HG03520 (cell line): ENCODE measurements at regions not wholly inside any gene's neighbourhood (a gene's known extent, or its start where the extent isn't known, plus 50 kb on each side); places are given as distances from the start of the nearest gene placed in this dataset.
"Not testable (repeated sequence)": the region's sequence is repeated elsewhere in the genome, so short reads cannot be mapped to it uniquely, and the experiment has no call there.

Source experiments
- ATAC-seq: cut with Tn5 transposase; IDR thresholded peaks from one replicate; pipeline ENCODE4 v1.9.1; 2021; ENCODE audit warnings: mild to moderate bottlenecking, moderate library complexity; ENCODE audit not compliant: unreplicated experiment

DNA sequence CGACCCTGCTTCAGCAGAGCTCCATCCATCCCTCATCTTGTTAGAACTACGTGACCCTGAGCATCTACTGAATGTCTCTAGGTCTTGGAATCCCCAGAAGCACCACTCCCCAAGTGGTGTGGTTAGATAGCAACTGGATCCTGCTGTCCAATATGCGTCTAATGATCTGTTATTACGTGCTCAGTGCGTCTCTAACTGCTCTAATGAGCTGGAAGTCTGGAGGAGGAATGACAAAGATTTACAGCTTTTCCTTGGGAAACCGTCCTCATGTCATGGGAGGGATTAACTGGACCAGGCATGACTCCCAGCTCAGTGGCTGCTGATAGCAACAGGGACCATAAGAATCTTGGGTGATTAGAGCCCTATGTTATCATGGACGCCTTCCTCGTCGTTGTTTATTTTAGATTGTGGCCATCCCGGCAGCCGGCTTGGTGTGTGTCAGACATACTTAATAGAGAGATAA lies 150.9 kb downstream of the HS3ST3B1 start:
- no peak for ATAC-seq

DNA sequence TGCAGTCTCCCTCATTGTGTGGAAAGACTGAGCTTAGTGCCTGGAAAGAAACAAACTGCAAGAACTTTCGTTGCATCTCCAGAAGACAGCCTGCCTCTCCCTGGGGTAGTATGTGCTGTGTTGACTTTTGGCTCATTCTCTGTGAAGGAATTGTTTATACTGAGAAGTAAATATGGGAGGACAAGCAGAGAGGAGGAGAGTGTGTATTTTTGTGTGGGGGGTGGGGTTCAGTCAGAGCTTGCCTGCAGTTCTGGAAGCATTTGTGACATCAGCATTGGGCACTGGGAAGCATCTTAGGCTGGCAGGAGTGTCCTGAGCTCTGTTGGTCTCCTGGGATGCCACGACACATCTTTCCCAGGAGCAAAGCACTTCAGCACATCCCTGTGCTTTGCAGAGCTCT lies 147.9 kb downstream of the HS3ST3B1 start:
- no peak for ATAC-seq

DNA sequence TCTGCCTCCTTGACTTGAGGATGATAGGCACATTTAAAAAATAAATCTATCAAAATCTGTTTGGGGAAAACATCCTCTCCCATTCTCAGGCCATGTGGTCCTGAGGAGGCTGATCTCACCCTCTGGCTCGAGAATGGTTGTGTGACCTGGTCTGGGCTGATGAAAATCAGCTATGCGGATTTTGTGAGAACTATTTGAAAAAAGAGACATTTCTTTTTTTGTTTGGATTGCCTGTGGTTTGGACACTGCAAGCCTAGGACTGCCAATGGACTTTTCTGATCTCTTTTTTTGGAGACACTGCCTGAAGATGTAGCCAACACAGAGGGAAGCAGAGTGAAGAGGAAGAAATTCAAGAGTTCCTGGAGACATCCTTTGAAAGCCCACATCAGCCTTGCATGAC lies 145.9 kb downstream of the HS3ST3B1 start:
- ATAC-seq: no peak

DNA sequence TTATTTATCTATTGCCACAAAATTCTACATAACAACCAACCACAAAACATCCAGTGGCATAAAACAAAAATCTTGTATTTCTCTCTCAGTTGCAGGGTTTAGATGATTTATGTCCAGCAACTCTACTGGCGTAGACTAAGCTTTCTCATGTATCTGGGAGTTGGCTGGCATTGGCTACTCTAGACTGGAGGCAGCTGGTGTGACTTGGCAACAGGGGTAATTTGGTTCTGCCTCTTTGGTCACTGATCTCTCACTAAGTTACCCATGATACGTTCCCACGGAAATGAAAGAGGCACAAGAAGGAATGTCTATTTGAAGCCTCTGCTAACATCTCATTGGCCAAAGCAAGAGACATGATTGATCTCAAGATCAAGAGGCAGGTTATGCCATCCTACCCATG lies 144.0 kb downstream of the HS3ST3B1 start:
- ATAC-seq: no peak

DNA sequence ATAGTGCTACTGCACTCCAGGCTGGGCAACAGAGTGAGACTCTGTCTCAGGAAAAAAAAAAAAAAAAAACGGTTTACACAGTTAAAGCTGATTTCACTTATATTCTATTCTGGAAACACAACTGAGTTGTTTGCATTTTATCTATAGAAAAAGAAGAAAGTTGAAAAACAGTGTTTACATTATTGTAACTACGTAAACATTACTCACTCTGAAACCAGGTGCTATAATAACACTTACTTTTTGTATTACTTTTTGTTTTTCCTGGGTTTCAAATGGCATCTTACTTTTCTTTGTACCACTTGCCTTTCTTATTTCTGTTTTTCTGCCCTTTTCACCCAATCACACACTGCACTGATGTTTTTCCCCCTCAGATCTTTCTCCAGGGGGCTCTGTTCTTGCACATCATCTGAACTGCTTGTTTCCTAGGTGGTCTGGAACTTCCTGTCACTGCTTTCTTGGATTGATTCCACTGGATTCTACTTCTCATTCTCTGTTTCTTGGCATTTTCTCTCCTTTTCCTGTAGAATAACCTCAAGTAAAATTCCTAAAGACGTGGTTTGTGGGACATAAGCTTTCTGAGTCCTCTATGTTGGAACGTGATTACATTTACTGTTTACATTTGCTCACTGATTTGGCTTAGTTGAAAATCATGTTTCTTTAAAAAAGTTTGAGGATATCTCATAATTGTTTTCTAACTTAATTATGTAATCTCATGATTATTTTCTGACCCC lies 142.1 kb downstream of the HS3ST3B1 start:
- no peak for ATAC-seq

DNA sequence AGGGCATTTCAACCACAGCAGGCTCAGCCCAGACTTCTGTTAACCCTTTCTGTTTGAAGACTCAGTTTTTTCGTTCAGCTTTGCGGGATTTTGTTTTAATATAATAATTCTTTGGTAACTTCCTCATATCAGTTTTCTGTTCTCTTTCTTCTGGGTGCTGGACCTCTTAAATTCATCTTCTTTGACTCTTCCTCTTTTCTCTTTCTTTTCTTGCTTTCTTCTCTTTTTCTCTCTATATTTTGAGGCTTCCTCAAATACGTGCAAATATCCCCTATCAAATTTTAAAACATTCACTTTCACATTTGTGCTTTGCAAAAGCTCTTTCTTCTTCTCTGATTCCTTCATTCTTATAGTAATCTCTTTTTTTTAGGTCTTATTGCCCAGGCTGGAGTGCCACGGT lies 136.3 kb downstream of the HS3ST3B1 start:
- ATAC-seq: no peak

DNA sequence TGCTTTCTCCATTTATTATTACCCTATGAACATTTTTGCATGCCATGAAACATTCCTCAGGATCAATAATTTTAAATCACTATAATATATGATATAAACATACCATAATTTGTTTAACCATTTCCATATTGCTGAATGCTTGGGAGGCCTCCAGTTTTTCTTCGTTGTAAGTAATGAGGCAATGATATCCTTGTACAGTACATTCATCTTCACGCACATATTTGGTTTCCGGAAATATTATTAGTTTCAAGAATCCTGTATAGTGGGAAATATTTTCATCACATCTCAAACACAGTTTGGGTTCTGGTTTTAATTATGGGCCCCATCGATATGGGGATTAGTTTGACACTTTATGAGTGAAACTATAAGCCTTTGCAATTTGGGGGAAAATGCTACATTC lies 135.4 kb downstream of the HS3ST3B1 start:
- no peak for ATAC-seq

DNA sequence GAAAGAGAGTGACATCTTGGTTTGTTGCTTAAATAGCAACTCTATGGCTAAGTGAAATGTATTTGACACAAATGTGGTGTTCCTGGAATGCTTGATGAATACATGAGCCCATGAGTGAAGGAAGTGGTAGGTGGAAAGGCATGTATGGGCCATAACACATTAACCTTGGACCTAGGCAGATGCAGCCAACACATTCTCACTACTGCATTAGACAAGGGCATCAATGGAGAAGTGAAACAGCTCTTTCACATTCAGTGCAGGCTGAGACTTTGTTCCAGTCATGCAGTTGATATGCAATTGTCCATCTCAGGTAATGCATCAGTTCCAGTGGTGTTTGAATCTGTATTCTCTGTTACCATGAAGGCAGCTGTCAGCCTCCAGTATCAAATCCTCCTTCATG lies 133.6 kb downstream of the HS3ST3B1 start:
- peak; percentile 90 for ATAC-seq

DNA sequence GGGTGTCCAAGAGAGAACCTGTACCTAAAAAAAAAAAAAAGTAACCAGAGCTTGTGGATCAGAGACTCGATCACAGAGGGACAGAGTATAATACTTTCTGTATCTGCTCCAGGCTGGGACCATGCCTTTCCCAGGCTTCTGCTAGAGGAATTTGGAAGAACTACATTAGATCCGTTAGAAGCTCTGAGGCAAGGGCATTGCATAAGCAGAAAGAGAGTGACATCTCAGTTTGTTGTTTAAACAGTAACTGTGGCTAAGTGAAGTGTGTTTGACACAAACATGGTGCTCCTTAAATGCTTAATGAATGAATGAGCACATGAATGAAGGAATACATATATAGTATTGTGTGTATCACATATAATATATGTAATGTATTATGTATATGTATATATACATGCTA lies 131.2 kb downstream of the HS3ST3B1 start:
- ATAC-seq: no peak

DNA sequence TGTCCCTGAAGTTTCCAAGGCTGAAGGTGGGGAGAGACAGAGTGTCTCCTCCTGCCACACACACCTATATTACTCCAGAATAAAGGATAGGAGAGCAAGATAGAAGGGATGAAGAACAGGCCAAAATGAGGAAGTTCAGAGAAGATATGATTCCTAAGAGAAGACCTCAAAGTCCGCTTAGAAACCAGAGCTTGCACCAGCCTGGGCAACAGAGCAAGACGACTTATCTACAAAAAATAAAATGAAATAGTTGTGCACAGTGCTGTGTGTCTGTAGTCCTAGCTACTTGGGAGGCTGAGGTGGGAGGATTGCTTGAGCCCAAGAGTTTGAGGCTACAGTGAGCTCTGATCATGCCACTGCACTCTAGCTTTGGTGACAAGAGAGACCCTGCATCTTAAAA lies 128.2 kb downstream of the HS3ST3B1 start:
- ATAC-seq: no peak

DNA sequence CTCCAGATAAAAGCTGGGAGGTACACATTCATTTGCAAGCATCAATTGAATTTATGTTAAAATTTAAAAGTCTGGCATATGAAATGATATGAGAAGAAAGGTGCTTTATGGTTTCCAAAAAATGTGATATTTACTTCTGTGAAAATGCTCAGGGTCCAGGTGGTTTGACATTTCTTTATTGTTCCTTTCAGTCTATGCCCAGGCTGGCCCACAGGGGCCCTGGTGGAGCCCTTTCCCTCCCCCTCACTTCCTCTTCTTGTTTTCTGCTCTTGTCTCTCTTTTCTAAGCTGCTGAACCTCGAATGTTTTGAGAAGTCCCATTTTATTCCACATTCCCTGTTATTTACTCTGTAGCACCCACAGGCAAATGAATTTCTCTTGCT lies 127.8 kb downstream of the HS3ST3B1 start:
- ATAC-seq: no peak

DNA sequence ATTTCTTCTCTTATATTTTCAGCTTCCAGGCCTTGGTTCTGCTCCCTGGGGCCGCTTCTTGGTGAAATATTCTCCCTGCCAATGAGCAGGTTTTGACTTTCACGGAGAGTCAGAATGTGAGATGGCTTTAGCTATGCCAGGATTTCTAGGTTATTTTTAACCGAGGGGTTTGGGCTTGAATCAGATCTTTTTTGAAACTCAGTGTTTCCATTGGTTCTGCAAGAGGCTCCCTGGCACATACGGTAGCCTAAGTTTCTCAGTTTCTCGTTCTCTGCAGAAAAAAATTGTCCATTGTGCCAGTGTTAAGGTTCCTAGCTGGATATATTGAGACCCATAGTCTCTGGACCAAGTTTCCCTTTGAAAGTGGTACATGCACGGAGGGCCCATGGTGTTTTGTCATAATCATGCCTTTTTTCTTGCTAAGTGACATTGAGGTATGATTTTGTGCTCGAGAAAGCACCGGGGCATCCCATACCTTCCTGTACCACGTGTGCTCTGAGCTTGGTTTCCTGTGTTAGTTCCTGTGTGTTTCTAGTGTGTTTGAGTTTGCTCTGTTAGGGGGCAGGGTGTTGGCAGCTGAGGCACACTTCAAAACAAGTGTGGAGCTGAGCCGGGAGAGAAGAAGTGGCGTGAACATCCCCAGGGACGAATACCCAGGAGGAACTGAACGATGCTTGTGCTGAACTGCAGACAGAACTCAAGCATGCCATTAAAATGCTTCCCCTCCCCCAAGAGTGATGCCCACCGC lies 127.2 kb downstream of the HS3ST3B1 start:
- peak; percentile 74 for ATAC-seq

DNA sequence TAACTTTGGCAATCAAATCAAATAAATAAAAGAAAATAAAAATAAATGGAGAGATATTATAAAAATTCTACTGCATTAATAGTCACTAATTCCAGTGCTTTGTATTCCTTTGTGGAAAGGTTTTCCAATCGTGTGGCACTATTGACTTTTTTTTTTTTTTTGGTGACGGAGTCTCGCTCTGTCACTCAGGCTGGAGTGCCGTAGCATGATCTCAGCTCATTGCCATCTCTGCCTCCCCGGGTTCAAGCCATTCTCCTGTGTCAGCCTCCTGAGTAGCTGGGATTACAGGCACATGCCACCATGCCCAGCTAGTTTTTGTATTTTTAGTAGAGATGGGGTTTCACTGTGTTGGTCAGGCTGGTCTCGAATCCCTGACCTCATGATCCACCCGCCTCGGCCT lies 122.3 kb downstream of the HS3ST3B1 start:
- ATAC-seq: not testable (repeated sequence)

DNA sequence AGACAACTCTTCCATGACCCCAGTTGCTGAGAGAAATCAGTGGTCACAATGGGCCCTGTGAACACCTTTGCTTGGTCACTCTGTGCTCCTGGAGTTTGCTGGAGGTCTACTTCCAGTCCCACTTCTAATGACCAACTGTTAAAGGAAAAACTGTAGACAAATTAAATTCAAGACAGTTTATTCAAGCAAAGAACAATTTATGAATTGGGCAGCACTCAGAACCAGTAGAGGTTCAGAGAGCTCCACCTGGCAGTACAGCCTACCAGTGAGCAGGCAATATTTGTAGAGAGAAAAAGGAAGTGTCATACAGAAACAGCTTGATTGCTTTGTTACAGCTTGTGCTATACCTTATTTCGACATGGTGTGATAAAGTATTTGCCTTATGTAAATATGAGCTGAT lies 116.5 kb downstream of the HS3ST3B1 start:
- ATAC-seq: no peak

DNA sequence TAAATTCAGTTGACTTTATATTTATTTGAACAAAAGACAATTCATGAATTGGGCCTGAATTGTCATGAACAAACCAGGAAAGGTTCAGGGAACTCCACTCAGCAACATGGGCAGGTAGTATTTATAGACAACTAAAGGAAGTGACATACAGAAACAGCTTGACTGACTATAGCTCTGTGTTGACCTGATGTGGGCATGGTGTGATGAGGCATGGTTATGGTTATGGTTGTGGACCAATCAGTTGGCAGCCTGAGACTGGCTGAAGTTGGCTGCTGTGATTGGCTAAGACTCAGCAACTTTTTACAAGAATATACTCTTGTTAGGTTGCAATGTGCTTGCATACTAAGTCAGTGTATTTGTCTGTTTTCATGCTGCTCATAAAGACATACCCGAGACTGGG lies 108.4 kb downstream of the HS3ST3B1 start:
- ATAC-seq: no peak

DNA sequence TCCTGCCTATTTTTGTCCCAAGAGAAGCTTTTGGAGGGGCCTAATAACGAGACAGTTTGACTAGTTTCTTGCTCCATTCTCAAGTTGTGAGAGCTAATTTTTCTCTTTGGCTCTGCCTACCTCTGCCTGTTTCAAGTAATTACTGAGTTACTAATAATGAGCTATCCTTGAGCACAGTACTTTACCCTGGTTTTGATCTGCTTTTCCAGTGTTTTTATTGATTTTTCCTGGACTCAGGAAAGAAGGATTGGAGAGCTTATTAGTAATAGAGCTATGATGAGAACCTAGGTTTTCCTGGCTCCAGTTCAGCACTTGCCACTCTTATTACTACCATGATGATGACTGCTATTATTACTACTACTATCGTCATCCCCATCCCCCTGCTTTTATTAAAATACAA lies 106.7 kb downstream of the HS3ST3B1 start:
- no peak for ATAC-seq

DNA sequence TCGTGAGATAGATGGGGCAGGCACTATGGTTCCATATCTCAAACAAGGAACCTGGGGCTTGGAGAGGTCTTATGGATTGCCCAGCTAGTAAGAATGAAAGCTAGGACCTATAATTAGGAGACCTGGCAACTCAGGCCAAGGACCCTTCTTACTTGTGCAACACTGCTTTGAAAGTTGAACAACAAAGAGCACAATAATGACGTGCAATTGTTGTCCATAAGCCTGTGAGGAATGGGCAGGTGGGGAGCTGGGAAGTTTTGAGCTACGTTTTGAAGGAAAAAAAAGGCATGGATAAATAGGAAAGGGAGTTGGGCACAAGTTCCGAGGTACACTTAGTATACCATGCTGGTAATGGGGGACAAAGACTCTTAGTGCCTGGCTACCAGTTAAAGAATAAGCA lies 104.3 kb downstream of the HS3ST3B1 start:
- ATAC-seq: no peak
